NCI-H128 (cell line): ENCODE measurements at regions not wholly inside any gene's neighbourhood (a gene's known extent, or its start where the extent isn't known, plus 50 kb on each side); places are given as distances from the start of the nearest gene placed in this dataset.
"Not testable (repeated sequence)": the region's sequence is repeated elsewhere in the genome, so short reads cannot be mapped to it uniquely, and the experiment has no call there.

Source experiments
- DNase-seq: peaks from one replicate; lab custom pipeline; 2025; ENCODE audit not compliant: unreplicated experiment; lab: John Stamatoyannopoulos, UW

DNA sequence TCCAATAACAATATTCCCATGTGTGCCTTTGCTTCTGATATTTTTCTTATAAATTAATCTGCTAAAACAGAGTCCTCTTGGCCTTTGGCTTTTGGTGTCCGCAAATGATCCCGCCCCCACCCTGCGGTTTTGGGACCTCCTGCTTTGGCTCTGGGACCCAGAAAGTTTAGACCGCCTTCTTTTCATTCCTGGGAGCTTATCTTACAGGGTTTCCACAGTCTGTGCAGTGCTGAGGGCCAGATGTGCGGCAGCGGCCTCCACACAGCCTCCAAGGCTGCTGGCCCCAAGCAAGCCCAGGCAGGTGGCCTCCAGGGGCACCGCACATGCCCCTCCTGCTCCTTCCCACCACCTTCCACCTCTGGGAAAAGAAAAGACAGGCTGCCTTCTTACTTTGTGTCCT is 191.5 kb downstream of the ERCC6L2 start:
- no peak for DNase-seq

DNA sequence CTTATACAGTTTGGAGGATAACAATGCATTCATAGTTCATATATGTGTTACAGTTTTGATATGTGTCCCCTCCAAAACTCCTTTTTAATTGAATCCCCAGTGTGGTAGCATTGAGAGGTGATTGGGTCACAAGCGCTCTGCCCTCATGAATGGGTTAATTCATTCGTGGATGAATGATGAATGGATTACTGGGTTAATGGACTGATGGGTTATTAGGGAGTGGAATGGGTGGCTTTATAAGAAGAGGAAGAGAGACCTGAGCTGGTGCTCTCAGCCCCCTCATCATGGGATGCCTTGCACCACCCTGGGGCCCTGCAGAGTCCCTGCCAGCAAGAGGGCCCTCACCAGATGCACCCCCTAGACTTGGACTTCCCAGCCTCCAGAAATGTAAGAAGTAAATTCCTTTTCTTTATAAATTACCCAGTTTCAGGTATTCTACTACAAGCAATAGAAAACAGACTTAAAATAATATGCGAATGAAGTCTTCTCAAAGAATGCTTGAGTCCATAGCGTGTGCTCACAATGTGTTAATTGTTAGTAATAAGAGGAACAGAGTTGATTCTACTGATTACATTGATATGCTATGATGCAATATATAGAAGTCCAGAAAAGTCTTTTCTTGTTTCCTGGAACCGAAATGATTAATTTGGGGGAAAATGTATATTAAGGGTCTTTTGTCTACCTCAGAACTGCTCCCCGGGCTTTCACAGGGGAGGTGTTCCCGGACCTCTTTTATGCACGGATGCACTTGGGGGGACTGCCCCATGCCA is 190.2 kb downstream of the ERCC6L2 start:
- DNase-seq = no peak

DNA sequence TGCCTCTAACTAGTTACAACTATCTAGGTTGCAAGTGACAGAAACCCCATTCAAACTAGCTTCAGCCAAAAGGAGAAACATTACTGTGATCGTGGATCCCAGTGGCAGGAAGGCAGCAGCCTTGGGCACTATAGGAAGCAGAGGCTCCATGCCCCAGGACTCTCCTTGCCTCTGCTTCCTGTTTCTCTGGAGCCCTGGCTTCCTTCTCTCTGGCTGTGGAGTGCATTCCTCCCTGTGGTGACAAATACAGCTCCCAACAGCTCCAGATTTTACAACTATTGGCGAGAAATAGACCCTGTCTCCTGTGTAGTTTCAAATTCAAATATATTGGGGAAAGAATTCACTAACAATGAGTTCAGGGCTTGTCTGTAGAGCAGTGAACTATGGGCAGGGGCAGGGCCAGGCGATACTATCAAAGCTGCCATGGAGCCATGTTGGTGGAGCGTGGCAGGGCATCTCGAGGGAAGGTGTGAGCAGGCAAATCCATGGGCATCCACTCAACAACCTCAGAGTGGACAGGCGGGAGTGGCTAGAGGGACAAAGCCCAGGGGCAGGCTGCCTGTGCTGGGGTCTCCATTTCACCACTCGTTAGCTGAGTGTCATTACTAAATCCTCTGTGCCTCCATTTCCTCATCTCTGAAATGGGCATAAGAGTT is 189.5 kb downstream of the ERCC6L2 start:
- no peak for DNase-seq

DNA sequence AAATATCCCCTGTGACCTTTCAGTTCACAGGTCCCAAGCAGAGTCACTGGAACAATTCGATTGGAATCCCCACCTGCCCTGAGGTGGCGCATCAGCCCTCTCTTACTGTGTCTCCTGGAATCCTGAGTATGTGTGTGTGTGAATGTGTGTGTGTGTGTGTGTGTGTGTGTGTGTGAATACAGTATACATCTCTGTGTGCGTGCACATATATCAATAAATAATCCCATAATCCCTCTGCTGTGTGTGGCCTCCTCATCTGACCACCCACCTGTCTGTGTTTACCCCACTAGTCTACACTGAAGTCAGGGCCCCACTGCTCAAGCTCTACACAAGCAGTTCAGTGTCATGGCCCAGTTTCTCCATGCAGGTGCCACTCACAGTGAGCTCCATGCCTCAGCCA is 187.4 kb downstream of the ERCC6L2 start:
- DNase-seq = no peak

DNA sequence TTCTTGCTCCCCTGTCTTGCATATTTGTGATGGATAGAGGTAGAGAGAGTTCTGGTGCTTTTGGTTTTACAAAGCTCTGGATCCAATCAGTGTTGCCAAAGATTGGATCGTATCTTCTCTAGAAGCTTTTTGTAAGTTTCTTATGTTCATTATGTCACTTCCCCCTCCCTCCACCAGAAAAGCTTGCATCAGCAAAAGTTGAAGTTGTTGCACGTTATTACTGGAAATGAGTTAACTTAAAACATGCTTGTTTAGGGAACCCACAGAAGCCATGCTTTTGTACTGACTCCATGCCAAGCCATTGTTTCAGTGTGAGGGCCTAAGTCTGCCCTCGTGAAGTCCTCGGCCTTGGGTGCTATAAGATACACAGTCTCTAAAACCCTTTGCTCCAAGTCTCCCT is 186.5 kb downstream of the ERCC6L2 start:
- DNase-seq = no peak

DNA sequence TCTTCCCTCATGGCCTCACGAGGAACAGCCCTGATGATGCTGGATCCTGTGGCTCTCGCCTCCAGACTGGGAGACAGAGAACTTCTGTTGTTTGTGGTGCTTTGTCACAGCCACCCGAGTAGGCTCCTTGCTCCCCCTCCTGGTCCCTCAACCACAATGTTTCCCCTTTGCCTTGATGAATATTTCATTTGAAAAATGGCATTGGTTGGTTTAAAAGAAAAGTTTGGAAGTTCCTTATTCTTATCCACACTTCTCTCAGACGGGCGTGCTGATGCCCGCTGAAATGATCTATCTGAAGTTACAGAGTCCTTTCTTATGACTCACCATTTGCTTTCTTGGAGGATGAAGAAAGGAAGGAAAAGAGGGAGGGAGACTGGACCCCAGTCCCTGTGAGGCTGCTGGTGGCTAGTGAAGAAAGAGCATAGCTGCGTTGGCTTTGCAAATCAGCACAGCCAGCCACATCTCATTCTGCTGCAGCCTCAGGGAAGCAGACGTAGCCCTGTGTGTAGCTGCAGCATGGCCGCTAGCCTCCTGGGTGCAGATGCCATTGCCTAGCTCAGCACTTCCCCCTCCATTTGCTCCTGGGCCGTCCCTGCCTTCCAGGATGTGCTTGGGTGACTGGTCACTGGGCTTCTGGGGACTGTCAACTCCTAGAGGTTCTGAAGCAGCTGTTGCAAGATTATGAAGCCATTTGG is 185.9 kb downstream of the ERCC6L2 start:
- no peak for DNase-seq

DNA sequence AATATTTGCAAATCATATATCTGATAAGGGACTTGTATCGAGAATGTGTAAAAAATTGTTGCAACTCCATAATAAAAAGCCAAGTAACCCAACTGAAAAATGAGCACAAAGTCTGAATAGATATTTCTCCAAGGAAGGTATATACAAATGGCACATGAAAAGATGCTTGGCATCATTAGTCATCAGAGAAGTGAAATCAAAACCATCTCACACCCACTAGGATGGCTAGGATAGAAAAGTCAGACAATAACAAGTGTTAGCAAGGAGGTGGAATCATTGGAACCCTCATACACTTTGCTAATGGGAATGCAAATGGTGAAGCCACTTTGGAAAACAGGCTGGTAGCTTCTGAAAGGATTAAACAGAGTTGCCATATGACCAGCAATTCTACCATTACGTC is 182.7 kb downstream of the ERCC6L2 start:
- DNase-seq = no peak

DNA sequence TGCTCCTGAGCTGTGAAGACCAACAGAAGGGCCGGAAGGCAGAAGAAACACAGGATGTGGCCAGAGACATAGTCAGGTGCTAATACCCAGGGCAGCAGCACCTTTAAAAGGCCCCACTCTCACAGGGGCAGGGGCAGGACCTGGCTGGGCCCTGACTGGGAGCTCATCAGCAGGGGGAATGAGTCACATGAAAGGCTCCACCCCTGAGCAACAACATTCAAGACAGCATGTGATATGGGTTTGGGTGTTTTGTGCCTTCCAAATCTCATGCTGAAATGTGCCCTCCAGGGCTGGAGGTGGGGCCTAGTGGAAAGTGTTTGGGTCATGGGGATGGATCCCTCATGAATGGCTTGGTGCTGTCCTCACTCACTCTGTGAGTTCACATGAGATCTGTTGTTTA is 181.7 kb downstream of the ERCC6L2 start:
- DNase-seq = no peak

DNA sequence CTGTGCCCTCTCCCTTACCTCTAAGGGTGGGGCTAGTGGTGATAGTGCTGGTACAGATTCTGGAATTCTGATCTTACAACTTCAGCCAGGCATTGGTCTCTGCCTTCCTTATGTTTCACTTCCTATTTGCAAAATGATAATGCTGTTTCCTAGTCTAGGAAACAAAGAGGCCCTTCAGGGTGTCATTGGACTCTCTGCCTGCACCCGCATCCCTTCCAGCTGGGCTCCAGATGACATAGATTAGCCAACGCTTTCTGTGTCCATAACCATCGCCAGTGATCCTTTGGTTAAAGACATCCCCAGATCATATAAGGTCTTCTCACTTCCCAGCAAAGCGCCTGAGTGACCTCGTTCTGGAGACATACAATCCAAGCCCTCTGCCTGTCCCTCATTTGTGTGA is 180.7 kb downstream of the ERCC6L2 start:
- no peak for DNase-seq

DNA sequence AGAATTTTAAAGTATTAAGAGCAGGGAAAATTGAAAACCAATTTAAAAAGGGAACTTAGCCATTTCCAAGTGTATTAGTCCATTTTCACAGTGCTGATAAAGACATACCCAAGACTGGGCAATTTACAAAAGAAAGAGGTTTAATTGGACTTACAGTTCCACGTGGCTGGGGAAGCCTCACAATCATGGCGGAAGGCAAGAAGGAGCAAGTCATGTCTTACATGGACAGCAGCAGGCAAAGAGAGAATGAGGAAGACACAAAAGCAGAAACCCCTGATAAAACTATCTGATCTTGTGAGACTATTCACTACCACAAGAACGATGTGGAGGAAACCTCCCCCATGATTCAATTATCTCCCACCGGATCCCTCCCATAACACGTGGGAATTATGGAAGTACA is 178.8 kb downstream of the ERCC6L2 start:
- DNase-seq = not testable (repeated sequence)

DNA sequence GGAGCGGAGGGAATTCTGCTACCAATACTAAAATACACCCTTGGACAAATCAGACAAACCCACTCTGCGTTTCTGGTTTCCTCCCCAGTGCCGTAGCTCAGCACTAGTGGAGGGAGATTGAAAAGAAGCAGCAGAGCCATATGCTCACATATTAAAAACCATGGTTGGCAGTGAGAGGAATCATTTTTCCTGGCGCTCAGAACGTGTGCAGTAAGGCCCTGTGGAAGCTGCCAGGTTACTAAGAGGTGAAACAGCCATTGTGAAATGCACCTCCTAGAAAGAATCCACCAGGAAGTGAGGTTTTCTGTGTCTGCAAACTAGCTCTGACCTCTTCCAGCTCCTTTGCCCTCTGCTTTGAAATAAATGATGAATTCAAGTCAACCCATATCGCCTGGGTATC is 177.2 kb downstream of the ERCC6L2 start:
- DNase-seq = no peak

DNA sequence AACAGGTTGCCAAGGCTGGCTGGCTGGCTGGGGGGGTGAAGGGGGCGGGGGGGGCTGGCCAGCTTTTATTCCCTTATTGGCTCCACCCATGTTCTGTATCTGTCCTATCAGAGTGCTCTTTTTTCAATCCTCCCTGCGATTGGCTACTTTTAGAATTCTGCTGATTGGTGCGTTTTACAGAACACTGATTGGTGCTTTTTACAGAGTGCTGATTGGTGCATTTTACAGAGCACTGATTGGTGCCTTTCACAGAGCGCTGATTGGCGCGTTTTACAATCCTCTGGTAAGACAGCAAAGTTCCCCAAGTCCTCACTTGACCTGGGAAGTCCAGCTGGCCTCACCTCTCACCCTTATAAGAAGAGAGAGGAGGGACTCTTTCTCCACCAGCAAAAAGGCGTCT is 175.9 kb downstream of the ERCC6L2 start:
- no peak for DNase-seq

DNA sequence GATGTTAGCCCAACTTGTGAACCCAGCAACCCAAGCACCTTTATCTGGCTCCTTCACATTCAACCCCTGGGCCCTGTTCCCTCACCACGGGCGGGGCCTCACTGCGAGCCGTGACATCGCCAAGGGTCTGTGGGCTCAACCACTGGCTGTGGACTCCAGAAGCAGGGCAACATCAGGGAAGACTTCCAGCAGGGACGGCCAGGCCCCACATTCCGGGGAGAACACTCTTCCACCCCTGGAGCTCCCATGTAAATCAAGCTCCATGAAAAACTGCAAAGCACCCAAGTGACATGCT is 175.3 kb downstream of the ERCC6L2 start:
- DNase-seq = no peak

DNA sequence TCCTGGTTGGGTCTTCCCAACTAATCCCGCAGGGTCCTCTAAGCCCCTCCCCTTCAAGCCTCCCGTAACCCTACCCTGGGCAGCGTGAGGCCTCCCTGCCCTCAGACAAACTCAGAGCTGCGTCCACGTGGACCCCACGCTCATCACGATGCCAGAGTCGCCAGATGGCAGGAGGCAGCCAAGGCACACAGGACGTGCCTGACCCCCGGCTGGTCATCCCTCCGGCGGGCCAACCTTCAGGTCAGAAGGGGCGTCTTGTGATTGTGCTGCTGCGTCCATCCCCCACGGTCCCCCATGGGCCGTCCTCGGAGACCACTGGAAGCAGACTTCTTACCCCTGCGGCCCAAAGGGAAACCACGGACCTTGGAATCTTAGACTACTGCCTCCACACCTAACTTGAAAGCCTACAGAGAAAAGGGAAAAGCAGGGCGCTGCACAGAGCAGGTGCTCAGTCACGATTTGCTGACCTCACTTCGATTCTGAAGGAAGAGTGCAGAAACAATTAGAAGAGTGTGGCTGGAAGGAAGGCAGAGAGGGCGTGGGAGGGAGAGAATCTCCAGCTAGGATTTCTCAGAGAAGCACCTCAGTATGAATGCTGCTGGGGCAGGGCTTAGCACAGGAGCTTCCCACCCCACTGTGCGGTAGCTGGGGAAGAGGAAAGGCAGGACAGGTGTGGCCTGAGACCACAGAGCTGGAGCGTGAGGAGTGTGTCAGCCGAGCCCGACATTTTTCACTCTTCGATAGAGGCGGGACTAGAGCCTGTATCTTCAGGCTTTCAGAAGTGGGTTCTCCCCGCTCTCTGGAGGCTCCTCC is 174.8 kb downstream of the ERCC6L2 start:
- DNase-seq = no peak

DNA sequence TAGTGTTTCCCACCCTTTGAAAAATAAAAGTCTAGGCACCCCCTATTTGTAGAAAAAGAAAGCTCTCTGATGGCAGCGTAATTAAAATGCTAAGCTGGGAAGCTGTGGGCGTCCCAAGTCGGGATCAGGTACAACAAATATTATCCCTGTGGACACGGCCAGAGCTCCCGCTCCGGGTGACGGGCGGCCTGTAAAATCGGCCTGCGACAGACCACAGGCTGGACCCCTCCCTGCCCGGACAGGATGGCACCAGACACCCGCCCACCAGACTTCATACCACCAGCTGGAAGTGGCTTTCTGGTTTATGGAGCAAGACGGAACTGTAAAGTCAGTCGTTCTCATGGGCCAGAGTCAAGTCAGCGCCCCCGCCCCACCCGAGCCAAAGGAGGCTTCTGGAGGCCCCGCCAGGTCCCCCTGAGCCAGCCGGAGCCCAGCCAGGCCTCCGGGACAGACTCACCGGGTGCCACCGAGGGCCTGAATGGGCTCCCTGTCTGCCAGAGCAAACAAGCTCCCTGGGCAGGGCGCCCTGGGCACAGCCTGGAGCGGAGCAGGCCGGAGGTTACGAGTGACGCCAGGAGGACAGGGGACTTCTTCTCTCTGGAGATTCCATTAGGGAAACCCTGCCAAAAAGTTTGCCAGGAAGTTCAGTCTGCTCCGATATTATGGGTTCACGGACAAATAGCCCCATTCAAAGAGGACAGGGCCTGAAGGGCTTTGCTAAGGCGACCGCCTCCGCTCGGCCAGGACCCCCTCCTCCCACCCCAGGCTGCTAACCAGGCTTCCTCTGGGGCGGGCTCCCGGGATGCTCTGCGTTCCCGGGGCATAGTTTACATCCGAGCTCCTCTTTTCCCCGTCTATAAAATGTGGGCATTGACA is 173.7 kb downstream of the ERCC6L2 start:
- DNase-seq = no peak

DNA sequence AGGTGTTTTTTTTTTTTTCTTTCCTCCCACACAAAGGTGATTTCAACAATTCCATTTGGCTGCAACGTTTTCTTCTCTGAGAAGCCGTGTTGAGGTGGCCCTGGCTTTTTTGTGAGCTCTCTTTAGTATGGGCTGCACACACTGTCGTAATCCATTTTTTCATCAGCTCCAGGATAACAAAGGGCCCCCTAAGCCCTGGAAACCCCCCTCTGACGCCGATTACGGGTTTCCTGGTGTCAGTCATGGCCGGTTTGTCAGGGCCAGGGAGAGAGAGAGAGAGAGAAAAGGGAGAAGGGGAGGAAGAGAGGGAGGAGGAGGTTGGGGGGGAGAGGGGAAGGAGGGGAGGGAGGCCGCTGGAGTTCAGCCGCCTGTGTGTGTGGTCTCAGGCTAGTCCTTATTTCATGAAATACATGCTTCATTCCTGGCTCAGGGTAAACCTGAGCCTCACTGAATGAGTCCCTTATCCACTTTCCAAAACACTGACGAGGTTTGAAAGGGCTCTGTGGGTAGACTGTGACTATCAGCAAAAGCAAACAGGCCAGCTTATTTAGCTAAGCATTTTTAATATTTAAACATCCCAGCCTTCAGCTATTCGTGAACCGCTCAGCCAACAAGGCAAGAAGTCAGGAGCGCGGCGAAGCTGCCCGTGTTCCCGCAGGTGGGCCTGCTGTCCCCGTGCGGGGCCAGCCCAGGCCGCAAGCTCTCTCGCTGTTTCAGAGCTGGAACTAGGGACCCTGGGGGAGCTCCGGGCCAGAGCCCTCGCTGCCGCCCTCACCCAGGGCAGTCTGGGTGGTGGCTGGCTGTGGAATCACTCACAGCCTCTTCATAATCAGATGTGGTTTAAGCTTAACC is 172.8 kb downstream of the ERCC6L2 start:
- no peak for DNase-seq

DNA sequence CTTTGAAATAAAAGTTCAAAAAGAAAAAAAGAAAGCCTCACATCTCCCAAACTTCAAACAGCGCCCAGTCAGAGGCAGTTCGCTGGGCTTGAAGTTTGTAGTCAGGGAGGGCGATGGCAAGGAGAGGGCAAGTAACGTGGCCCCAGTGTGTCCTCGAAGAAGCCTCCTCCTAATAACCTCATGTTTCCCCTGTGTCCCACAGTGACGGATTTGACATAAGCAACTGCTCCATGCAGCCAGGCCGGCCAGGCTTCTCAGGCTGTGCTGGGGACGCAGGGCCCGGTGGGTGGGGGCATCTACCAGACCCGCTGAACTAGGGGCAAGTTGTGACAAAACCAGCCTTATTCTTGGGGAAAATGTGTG is 172.2 kb downstream of the ERCC6L2 start:
- no peak for DNase-seq

DNA sequence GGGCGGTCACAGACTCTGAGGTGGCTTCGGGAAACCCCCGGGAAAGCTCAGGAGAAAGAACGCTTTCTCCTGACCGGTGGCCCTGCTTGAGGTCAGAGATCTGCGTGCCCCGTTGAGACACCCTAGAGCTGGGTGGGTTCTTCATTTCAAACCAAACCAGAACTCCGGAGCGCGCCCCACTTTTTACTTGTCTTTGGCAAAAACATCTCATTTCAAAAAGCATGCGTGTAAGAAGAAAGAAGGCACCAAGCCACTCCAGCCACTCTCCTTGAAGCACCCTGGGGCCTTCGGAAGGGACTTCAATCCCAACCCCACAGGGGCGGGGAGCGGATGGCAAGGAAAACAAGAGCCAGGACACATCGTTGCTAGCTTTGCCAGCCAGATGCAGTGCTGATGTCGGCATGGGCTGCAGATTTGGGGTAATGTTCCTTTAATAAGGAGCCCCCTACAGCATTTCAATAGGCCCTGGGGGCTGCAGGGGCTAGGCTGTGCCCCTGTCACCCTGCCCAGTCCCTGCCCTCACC is 171.7 kb downstream of the ERCC6L2 start:
- DNase-seq = no peak

DNA sequence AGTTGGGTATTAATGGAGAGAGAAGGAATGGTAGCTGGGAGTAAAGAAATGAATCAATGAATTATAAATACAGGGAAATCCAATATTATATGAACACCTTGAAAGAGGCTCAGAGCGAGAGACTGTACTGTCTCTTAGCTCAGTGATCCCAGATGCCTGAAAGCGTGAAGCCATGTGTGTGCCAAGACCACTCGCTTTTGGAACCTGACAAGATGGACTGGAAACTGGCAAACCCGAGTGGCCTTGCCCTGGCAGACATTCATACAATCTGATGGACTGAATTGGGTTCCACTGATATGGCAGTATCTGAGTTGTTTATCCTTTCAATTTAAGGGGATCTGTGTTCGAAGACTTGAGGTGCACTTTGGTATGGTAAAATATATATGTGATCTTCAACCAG is 170.3 kb downstream of the ERCC6L2 start:
- DNase-seq = no peak

DNA sequence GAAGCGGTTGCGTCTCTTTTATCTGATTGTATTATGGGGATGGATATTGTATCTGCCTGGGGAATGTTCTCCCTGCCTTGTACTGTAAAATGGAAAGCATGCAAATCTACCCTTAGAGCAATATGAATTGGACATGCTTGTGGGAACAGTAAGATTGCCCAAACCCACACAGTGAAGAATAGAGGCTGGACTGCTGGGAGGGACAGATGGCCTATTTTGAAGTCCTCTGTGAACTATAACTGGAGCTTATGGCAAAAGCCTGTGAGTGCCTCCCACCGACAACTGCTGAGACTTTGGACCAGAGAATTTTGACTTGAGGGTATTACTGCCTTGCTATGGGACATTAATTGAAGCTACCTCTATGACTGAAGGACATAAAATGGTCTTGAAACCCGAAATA is 168.9 kb downstream of the ERCC6L2 start:
- DNase-seq = no peak
